H1 (cell line): ENCODE measurements at regions not wholly inside any gene's neighbourhood (a gene's known extent, or its start where the extent isn't known, plus 50 kb on each side); places are given as distances from the start of the nearest gene placed in this dataset.

Source experiments
- ATF3 ChIP-seq: IDR thresholded peaks from 2 replicates; pipeline ENCODE4 v1.6.1; 2011; ENCODE audit warnings: low read depth, mild to moderate bottlenecking, low read length; ENCODE audit not compliant: insufficient read depth
- BCL11A ChIP-seq, 2 experiments: IDR thresholded peaks; one replicate each; pipeline ENCODE4 v1.6.1; 2011; ENCODE audit warnings: low read depth in 2 of 2, low read length in 2 of 2, mild to moderate bottlenecking in 2 of 2
- CHD7 ChIP-seq: fragments of 300-600 bp; sonication (generic); IDR thresholded peaks from 2 replicates; pipeline ENCODE4 v1.7.1; 2012; ENCODE audit warnings: low read length, moderate library complexity, mild to moderate bottlenecking, inconsistent platforms; ENCODE audit not compliant: insufficient replicate concordance
- EZH2 ChIP-seq: fragments of 200-600 bp; sonication (generic); IDR thresholded peaks from 2 replicates; pipeline ENCODE4 v1.7.1; 2012; ENCODE audit warnings: low read depth, mild to moderate bottlenecking, moderate library complexity, low read length, inconsistent platforms; ENCODE audit not compliant: severe bottlenecking
- JUN ChIP-seq: IDR thresholded peaks from 2 replicates; pipeline ENCODE4 v1.6.1; 2011; ENCODE audit warnings: low read depth, mild to moderate bottlenecking, improper control_type of control experiment, low read length
- SAP30 ChIP-seq: fragments of 300-600 bp; sonication (generic); IDR thresholded peaks from 2 replicates; pipeline ENCODE4 v1.7.1; 2012; ENCODE audit warnings: low read length, moderate library complexity, mild to moderate bottlenecking, inconsistent platforms; ENCODE audit not compliant: insufficient read depth, insufficient replicate concordance
- SIX5 ChIP-seq: IDR thresholded peaks from 2 replicates; pipeline ENCODE4 v1.6.1; 2011; ENCODE audit warnings: mild to moderate bottlenecking, low read depth, low read length
- SP1 ChIP-seq: IDR thresholded peaks from 2 replicates; pipeline ENCODE4 v1.6.1; 2011; ENCODE audit warnings: low read depth, low read length
- TBP ChIP-seq: IDR thresholded peaks from 2 replicates; pipeline ENCODE4 v1.6.1; 2011; ENCODE audit warnings: low read depth, low read length, improper control_type of control experiment
- USF2 ChIP-seq: IDR thresholded peaks from 2 replicates; pipeline ENCODE4 v1.6.1; 2011; ENCODE audit warnings: low read length, improper control_type of control experiment

- no peak for TF ChIP-seq CHD7
- no peak for TF ChIP-seq SIX5
- TF ChIP-seq USF2, result no peak
- no peak for TF ChIP-seq TBP
- TF ChIP-seq SP1, result no peak
- TF ChIP-seq BCL11A (IDR thresholded peaks at IDR 0.05; ENCODE audit: low read depth in 2 of 2, low read length in 2 of 2), result no peak
- TF ChIP-seq ATF3, result no peak
- no peak for TF ChIP-seq EZH2
- no peak for TF ChIP-seq JUN
- TF ChIP-seq SAP30, result no peak
These were observed 199.4 kb upstream of the ARID1B start (continued) for GRCh38 chr6:156577749-156578148.
